Bronchial epithelial cell (primary cell): ENCODE measurements at regions not wholly inside any gene's neighbourhood (a gene's known extent, or its start where the extent isn't known, plus 50 kb on each side); places are given as distances from the start of the nearest gene placed in this dataset.

ENCODE experiments used
- DNase-seq: peaks from one replicate; pipeline ENCODE4 v3.0.0-alpha.2; 2010; ENCODE audit warnings: low read depth
- FAIRE-seq: peaks from 2 replicates; lab custom pipeline; 2011; peaks lifted over from hg19 to GRCh38; lab: Jason Lieb, UNC
- H3K27me3 ChIP-seq: 2 replicates; pipeline ENCODE4 v1.5.1; 2011; ENCODE audit warnings: low read length; ENCODE audit not compliant: control insufficient read depth, insufficient read depth
- H3K36me3 ChIP-seq: 2 replicates; pipeline ENCODE4 v1.5.1; 2011; ENCODE audit warnings: low read length; ENCODE audit not compliant: control insufficient read depth, insufficient read depth
- H3K4me3 ChIP-seq: 2 replicates; pipeline ENCODE4 v1.5.1; 2011; ENCODE audit warnings: mild to moderate bottlenecking, low read depth, low read length, control low read depth
- CTCF ChIP-seq: IDR thresholded peaks from 2 replicates; pipeline ENCODE4 v1.5.1; 2011; ENCODE audit warnings: mild to moderate bottlenecking, moderate library complexity, low read length, control low read depth, inconsistent platforms; ENCODE audit not compliant: insufficient read depth, severe bottlenecking

GRCh38 chr13:86562866-86563265 is 763.6 kb upstream of the SLITRK6 start:
- DNase-seq: no peak
- H3K36me3 ChIP-seq: no peaks in the 10 kb centered on the region
- TF ChIP-seq CTCF: no peak
- no peak overlapping the region for H3K4me3 ChIP-seq
- no peaks in the 10 kb centered on the region for H3K27me3 ChIP-seq
- FAIRE-seq: no peak

GRCh38 chr13:86563308-86563707 is 764.1 kb upstream of the SLITRK6 start:
- TF ChIP-seq CTCF: no peak
- H3K36me3 ChIP-seq: no peaks in the 10 kb centered on the region
- DNase-seq (peak; percentile 80), FAIRE-seq (no peak)
- H3K27me3 ChIP-seq: no peaks in the 10 kb centered on the region
- no peak overlapping the region for H3K4me3 ChIP-seq

- FAIRE-seq (no peak), DNase-seq (no peak)
- TF ChIP-seq CTCF: peak; percentile 16
- Histone ChIP-seq H3K36me3 (no peaks in the 10 kb centered on the region), H3K27me3 (no peaks in the 10 kb centered on the region), H3K4me3 (no peak overlapping the region)
These were observed 767.9 kb upstream of the SLITRK6 start for GRCh38 chr13:86567119-86567518.

GRCh38 chr13:86569119-86569518 is 769.9 kb upstream of the SLITRK6 start:
- Histone ChIP-seq H3K27me3 (no peaks in the 10 kb centered on the region), H3K4me3 (no peak overlapping the region), H3K36me3 (no peaks in the 10 kb centered on the region)
- no peak for TF ChIP-seq CTCF
- DNase-seq (no peak), FAIRE-seq (no peak)

- Histone ChIP-seq H3K36me3 (no peaks in the 10 kb centered on the region), H3K27me3 (no peaks in the 10 kb centered on the region), H3K4me3 (no peak overlapping the region)
- DNase-seq: peak; percentile 73
- TF ChIP-seq CTCF: no peak
- FAIRE-seq: no peak
These were observed 770.8 kb upstream of the SLITRK6 start for GRCh38 chr13:86569974-86570373.

GRCh38 chr13:86572115-86572514 is 772.9 kb upstream of the SLITRK6 start:
- FAIRE-seq (no peak), DNase-seq (peak; percentile 89)
- no peak for TF ChIP-seq CTCF
- Histone ChIP-seq H3K27me3 (no peaks in the 10 kb centered on the region), H3K4me3 (no peak overlapping the region), H3K36me3 (no peaks in the 10 kb centered on the region)
